ENCODE measurements at regions not wholly inside any gene's neighbourhood (a gene's known extent, or its start where the extent isn't known, plus 50 kb on each side); places are given as distances from the start of the nearest gene placed in this dataset.

DNA sequence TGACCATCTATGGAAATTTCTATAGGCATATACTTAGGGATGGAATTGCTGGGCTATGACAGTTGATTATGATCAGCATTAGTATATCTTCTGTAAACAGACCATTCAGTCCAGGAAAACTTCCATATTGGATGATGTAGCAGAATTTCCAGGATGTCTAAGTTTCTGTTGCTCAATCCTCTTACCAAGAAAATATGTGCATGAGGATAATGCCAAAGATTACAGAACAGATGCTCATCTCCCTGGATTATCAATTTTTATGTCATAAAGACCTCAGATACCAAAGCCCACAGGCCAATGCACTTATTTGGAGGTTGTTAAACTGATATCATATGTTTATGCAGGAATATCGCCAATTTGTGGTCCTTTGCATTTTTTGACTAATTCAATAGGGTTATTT, 354.4 kb upstream of the FLRT2 start:
- Histone ChIP-seq H3K4me3 (ENCODE audit: low read depth, low read length) (no peak overlapping the region), H3K36me3 (ENCODE audit: control insufficient read depth in 2 of 2, insufficient read depth in 1 of 2, low read length in 2 of 2) (no peaks in the 10 kb centered on the region), H3K27ac (ENCODE audit: extremely low read depth, low read depth, low read length) (no peak overlapping the region), H3K4me1 (ENCODE audit: control insufficient read depth, insufficient read depth, low read length) (no peaks in the 10 kb centered on the region), H3K9me3 (ENCODE audit: control insufficient read depth, insufficient read depth, low read depth, low read length) (no peaks in the 10 kb centered on the region)
- ChIA-PET POLR2A (no interaction called here), CTCF (no interaction called here)
- no peak for TF ChIP-seq HOXA7 (CRISPR knock-in tag; IDR thresholded peaks at IDR 0.05; ENCODE audit: borderline replicate concordance)
- TF ChIP-seq ZNF785 (tag by site-specific recombination; IDR thresholded peaks at IDR 0.05): no peak
- TF ChIP-seq IKZF3 (tag by site-specific recombination; IDR thresholded peaks at IDR 0.05): no peak
- TF ChIP-seq ZXDB (tag by site-specific recombination; IDR thresholded peaks at IDR 0.05): no peak
- TF ChIP-seq, protein P1, sequence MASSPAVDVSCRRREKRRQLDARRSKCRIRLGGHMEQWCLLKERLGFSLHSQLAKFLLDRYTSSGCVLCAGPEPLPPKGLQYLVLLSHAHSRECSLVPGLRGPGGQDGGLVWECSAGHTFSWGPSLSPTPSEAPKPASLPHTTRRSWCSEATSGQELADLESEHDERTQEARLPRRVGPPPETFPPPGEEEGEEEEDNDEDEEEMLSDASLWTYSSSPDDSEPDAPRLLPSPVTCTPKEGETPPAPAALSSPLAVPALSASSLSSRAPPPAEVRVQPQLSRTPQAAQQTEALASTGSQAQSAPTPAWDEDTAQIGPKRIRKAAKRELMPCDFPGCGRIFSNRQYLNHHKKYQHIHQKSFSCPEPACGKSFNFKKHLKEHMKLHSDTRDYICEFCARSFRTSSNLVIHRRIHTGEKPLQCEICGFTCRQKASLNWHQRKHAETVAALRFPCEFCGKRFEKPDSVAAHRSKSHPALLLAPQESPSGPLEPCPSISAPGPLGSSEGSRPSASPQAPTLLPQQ (tag by site-specific recombination; IDR thresholded peaks at IDR 0.05): no peak
- no peak for TF ChIP-seq ZNF621 (tag by site-specific recombination; IDR thresholded peaks at IDR 0.05)
- no peak for TF ChIP-seq ZNF112 (tag by site-specific recombination; IDR thresholded peaks at IDR 0.05)
- TF ChIP-seq, protein P2, sequence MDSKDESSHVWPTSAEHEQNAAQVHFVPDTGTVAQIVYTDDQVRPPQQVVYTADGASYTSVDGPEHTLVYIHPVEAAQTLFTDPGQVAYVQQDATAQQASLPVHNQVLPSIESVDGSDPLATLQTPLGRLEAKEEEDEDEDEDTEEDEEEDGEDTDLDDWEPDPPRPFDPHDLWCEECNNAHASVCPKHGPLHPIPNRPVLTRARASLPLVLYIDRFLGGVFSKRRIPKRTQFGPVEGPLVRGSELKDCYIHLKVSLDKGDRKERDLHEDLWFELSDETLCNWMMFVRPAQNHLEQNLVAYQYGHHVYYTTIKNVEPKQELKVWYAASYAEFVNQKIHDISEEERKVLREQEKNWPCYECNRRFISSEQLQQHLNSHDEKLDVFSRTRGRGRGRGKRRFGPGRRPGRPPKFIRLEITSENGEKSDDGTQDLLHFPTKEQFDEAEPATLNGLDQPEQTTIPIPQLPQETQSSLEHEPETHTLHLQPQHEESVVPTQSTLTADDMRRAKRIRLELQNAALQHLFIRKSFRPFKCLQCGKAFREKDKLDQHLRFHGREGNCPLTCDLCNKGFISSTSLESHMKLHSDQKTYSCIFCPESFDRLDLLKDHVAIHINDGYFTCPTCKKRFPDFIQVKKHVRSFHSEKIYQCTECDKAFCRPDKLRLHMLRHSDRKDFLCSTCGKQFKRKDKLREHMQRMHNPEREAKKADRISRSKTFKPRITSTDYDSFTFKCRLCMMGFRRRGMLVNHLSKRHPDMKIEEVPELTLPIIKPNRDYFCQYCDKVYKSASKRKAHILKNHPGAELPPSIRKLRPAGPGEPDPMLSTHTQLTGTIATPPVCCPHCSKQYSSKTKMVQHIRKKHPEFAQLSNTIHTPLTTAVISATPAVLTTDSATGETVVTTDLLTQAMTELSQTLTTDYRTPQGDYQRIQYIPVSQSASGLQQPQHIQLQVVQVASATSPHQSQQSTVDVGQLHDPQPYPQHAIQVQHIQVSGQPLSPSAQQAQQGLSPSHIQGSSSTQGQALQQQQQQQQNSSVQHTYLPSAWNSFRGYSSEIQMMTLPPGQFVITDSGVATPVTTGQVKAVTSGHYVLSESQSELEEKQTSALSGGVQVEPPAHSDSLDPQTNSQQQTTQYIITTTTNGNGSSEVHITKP (tag by site-specific recombination; IDR thresholded peaks at IDR 0.05): no peak

DNA sequence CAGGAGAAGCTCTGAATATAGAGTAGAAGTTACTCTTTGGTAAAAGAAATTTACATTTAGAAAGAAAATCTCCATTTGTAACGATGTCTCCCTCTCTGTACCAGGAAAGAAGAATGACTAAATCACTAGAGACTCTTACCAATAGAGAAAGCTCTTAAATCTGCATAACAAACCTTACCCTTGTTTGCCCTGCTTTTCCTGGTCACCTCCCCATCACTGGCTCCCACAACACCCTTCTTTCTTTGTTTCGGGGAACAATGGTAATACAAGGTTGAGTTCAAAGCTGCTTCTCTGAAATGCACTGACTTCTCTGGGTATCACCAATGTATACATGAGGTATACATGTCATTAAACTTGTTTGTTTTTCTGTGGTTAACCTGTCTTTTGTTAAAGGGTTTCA, 351.1 kb upstream of the FLRT2 start:
- Histone ChIP-seq H3K4me3 (ENCODE audit: low read depth, low read length) (no peak overlapping the region), H3K27ac (ENCODE audit: extremely low read depth, low read depth, low read length) (no peak overlapping the region), H3K4me1 (ENCODE audit: control insufficient read depth, insufficient read depth, low read length) (no peaks in the 10 kb centered on the region), H3K9me3 (ENCODE audit: control insufficient read depth, insufficient read depth, low read depth, low read length) (no peaks in the 10 kb centered on the region), H3K36me3 (ENCODE audit: control insufficient read depth in 2 of 2, insufficient read depth in 1 of 2, low read length in 2 of 2) (no peaks in the 10 kb centered on the region)
- TF ChIP-seq, protein P3, sequence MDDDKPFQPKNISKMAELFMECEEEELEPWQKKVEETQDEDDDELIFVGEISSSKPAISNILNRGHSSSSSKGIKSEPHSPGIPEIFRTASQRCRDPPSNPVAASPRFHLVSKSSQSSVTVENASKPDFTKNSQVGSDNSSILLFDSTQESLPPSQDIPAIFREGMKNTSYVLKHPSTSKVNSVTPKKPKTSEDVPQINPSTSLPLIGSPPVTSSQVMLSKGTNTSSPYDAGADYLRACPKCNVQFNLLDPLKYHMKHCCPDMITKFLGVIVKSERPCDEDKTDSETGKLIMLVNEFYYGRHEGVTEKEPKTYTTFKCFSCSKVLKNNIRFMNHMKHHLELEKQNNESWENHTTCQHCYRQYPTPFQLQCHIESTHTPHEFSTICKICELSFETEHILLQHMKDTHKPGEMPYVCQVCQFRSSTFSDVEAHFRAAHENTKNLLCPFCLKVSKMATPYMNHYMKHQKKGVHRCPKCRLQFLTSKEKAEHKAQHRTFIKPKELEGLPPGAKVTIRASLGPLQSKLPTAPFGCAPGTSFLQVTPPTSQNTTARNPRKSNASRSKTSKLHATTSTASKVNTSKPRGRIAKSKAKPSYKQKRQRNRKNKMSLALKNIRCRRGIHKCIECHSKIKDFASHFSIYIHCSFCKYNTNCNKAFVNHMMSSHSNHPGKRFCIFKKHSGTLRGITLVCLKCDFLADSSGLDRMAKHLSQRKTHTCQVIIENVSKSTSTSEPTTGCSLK (tag by site-specific recombination; IDR thresholded peaks at IDR 0.05): no peak
- TF ChIP-seq BCL11A (tag by site-specific recombination; IDR thresholded peaks at IDR 0.05; ENCODE audit: low read depth): no peak
- TF ChIP-seq, protein P4, sequence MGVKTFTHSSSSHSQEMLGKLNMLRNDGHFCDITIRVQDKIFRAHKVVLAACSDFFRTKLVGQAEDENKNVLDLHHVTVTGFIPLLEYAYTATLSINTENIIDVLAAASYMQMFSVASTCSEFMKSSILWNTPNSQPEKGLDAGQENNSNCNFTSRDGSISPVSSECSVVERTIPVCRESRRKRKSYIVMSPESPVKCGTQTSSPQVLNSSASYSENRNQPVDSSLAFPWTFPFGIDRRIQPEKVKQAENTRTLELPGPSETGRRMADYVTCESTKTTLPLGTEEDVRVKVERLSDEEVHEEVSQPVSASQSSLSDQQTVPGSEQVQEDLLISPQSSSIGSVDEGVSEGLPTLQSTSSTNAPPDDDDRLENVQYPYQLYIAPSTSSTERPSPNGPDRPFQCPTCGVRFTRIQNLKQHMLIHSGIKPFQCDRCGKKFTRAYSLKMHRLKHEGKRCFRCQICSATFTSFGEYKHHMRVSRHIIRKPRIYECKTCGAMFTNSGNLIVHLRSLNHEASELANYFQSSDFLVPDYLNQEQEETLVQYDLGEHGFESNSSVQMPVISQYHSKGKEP (tag by site-specific recombination; IDR thresholded peaks at IDR 0.05): no peak
- TF ChIP-seq ZNF76 (tag by site-specific recombination; IDR thresholded peaks at IDR 0.05; ENCODE audit: borderline replicate concordance, low read depth): no peak
- TF ChIP-seq, protein P5, sequence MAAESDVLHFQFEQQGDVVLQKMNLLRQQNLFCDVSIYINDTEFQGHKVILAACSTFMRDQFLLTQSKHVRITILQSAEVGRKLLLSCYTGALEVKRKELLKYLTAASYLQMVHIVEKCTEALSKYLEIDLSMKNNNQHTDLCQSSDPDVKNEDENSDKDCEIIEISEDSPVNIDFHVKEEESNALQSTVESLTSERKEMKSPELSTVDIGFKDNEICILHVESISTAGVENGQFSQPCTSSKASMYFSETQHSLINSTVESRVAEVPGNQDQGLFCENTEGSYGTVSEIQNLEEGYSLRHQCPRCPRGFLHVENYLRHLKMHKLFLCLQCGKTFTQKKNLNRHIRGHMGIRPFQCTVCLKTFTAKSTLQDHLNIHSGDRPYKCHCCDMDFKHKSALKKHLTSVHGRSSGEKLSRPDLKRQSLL (tag by site-specific recombination; IDR thresholded peaks at IDR 0.05): no peak
- TF ChIP-seq, protein P6, sequence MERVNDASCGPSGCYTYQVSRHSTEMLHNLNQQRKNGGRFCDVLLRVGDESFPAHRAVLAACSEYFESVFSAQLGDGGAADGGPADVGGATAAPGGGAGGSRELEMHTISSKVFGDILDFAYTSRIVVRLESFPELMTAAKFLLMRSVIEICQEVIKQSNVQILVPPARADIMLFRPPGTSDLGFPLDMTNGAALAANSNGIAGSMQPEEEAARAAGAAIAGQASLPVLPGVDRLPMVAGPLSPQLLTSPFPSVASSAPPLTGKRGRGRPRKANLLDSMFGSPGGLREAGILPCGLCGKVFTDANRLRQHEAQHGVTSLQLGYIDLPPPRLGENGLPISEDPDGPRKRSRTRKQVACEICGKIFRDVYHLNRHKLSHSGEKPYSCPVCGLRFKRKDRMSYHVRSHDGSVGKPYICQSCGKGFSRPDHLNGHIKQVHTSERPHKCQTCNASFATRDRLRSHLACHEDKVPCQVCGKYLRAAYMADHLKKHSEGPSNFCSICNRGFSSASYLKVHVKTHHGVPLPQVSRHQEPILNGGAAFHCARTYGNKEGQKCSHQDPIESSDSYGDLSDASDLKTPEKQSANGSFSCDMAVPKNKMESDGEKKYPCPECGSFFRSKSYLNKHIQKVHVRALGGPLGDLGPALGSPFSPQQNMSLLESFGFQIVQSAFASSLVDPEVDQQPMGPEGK (tag by site-specific recombination; IDR thresholded peaks at IDR 0.05): no peak
- no peak for TF ChIP-seq ZNF302 (tag by site-specific recombination; IDR thresholded peaks at IDR 0.05; ENCODE audit: low read depth)
- POLR2A ChIA-PET: no interaction called here
- CTCF ChIA-PET: interaction anchor here (0.6 kb wide), 2 partner anchors 16 to 349 kb away, joined by 3 to 4 read pairs; no protein-coding TSS in a partner anchor
